ENCODE measurements at regions not wholly inside any gene's neighbourhood (a gene's known extent, or its start where the extent isn't known, plus 50 kb on each side); places are given as distances from the start of the nearest gene placed in this dataset.

- TF ChIP-seq OSR1 (CRISPR knock-in tag; IDR thresholded peaks at IDR 0.05) (no peak), CREB5 (CRISPR knock-in tag; IDR thresholded peaks at IDR 0.05; ENCODE audit: low read depth) (no peak), TOX (CRISPR knock-in tag; IDR thresholded peaks at IDR 0.05; ENCODE audit: borderline replicate concordance) (no peak), PPARA (CRISPR knock-in tag; IDR thresholded peaks at IDR 0.05; ENCODE audit: borderline replicate concordance) (no peak), ZNF565 (CRISPR knock-in tag; conservative IDR thresholded peaks at IDR 0.05; ENCODE audit: low read depth) (no peak), PATZ1 (CRISPR knock-in tag; IDR thresholded peaks at IDR 0.05; ENCODE audit: borderline replicate concordance) (no peak), RARB (CRISPR knock-in tag; IDR thresholded peaks at IDR 0.05) (no peak), ARNTL (CRISPR knock-in tag; IDR thresholded peaks at IDR 0.05; ENCODE audit: borderline replicate concordance, low read depth) (no peak), ZFP30 (CRISPR knock-in tag; IDR thresholded peaks at IDR 0.05) (no peak), ZFP3 (CRISPR knock-in tag; IDR thresholded peaks at IDR 0.05) (no peak), ESRRG (CRISPR knock-in tag; IDR thresholded peaks at IDR 0.05) (no peak), ZNF8 (CRISPR knock-in tag; IDR thresholded peaks at IDR 0.05) (no peak), CSDC2 (CRISPR knock-in tag; IDR thresholded peaks at IDR 0.05) (no peak), POU6F1 (CRISPR knock-in tag; IDR thresholded peaks at IDR 0.05; ENCODE audit: borderline replicate concordance, low read depth) (no peak)
Observed at GRCh38 chr14:44446965-44447364, 60.1 kb downstream of the FSCB start.
